A673 (cell line): ENCODE measurements at regions not wholly inside any gene's neighbourhood (a gene's known extent, or its start where the extent isn't known, plus 50 kb on each side); places are given as distances from the start of the nearest gene placed in this dataset.
"Not testable (repeated sequence)": the region's sequence is repeated elsewhere in the genome, so short reads cannot be mapped to it uniquely, and the experiment has no call there.

Source experiments
- BruUV-seq: library from RNA; stranded (reverse); fragments of 400-500 nt; replicated peaks from 2 replicates; lab custom pipeline; 2021; lab: Mats Ljungman, UMichigan
- CTCF ChIA-PET: fragments of 300-600 bp; sonication (Branson Sonifier 250); formaldehyde crosslinking; loops from one replicate; lab custom pipeline; 2022; ENCODE audit warnings: antibody characterized with exemption; lab: Charles Lee
- POLR2A ChIA-PET: fragments of 300-600 bp; sonication (Branson Sonifier 250); formaldehyde crosslinking; loops from one replicate; lab custom pipeline; 2022; ENCODE audit warnings: antibody characterized with exemption; ENCODE audit not compliant: low non-redundant PET; lab: Charles Lee
- DNase-seq: peaks from one replicate; pipeline ENCODE4 v3.0.0-alpha.2; 2015; ENCODE audit warnings: low spot score
- H3K27ac ChIP-seq: fragments of 200-600 bp; sonication (generic); 2 replicates; pipeline ENCODE4 v1.5.1; 2016; ENCODE audit warnings: mixed run types, low read depth, mild to moderate bottlenecking, mixed read lengths, antibody characterized with exemption, low read length; ENCODE audit not compliant: poor library complexity, severe bottlenecking
- H3K27me3 ChIP-seq: fragments of 200-600 bp; sonication (generic); replicated peaks from 2 replicates; pipeline ENCODE4 v1.6.1; 2017; ENCODE audit warnings: mixed run types, low read depth, mild to moderate bottlenecking, mixed read lengths, antibody characterized with exemption, low read length; ENCODE audit not compliant: insufficient read depth, poor library complexity
- H3K36me3 ChIP-seq: fragments of 200-600 bp; sonication (generic); 2 replicates; pipeline ENCODE4 v1.6.1; 2016; ENCODE audit warnings: mixed run types, mild to moderate bottlenecking, mixed read lengths, antibody characterized with exemption, low read length; ENCODE audit not compliant: insufficient read depth, poor library complexity, severe bottlenecking
- H3K4me1 ChIP-seq: fragments of 200-600 bp; sonication (generic); 2 replicates; pipeline ENCODE4 v1.6.1; 2017; ENCODE audit warnings: mixed run types, mild to moderate bottlenecking, mixed read lengths, antibody characterized with exemption, low read length; ENCODE audit not compliant: insufficient read depth, poor library complexity, severe bottlenecking
- H3K4me3 ChIP-seq: fragments of 200-600 bp; sonication (generic); 2 replicates; pipeline ENCODE4 v1.5.1; 2016; ENCODE audit warnings: low read depth, mixed run types, mild to moderate bottlenecking, mixed read lengths, low read length; ENCODE audit not compliant: poor library complexity, severe bottlenecking
- H3K9me3 ChIP-seq: fragments of 200-600 bp; sonication (generic); 2 replicates; pipeline ENCODE4 v1.6.1; 2016; ENCODE audit warnings: mixed run types, low read depth, mild to moderate bottlenecking, mixed read lengths, antibody characterized with exemption, low read length; ENCODE audit not compliant: poor library complexity, severe bottlenecking
- EZH2 ChIP-seq: fragments of 200-600 bp; sonication (generic); IDR thresholded peaks from 2 replicates; pipeline ENCODE4 v1.6.1; 2017; ENCODE audit warnings: borderline replicate concordance, low read depth, mild to moderate bottlenecking, mixed read lengths, antibody characterized with exemption, low read length; ENCODE audit not compliant: poor library complexity, severe bottlenecking
- intact Hi-C: fragments of 100-400 bp; cut with micrococcal nuclease; formaldehyde crosslinking; loops from one replicate; pipeline ENCODE4 v1.10.0; 2022; ENCODE audit not compliant: unreplicated experiment
- TF ChIP-seq, protein P1 (sequence below): fragments of 300-800, 200-600 bp; sonication (generic); conservative IDR thresholded peaks from 2 replicates; pipeline ENCODE4 v1.5.1; 2017; ENCODE audit warnings: low read depth, mild to moderate bottlenecking, antibody characterized with exemption, low read length, moderate library complexity, mixed read lengths

DNA sequence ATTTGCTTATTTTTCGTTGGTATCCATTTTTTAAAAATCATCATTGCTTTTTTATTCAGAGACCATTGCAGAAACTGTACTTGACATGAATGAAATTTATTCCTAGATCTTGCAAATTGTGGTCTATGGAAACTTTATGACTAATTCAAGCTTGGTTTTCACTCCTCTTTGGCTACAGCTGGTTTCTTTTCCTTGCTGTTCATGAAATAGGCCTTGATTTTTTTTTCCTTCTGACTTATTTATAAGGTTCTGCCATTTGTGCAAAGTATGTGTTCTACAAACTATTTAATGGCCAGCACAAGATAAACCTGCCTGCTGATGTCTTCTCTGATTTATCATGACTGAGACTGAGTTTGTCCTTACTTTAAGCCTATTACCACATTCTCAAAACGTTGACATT is 764.0 kb upstream of the SLITRK5 start:
- no peak overlapping the region for H3K4me3 ChIP-seq
- no peak overlapping the region for H3K27ac ChIP-seq
- H3K4me1 ChIP-seq, result no peaks in the 10 kb centered on the region
- no peaks in the 10 kb centered on the region for H3K27me3 ChIP-seq
- no peaks in the 10 kb centered on the region for H3K9me3 ChIP-seq
- CTCF ChIA-PET, result no interaction called here
- BruUV-seq, result no TSS peak
- DNase-seq, result no peak
- intact Hi-C loops, result no loop called here
- POLR2A ChIA-PET, result no interaction called here
- H3K36me3 ChIP-seq, result no peaks in the 10 kb centered on the region
- TF ChIP-seq, protein P1, sequence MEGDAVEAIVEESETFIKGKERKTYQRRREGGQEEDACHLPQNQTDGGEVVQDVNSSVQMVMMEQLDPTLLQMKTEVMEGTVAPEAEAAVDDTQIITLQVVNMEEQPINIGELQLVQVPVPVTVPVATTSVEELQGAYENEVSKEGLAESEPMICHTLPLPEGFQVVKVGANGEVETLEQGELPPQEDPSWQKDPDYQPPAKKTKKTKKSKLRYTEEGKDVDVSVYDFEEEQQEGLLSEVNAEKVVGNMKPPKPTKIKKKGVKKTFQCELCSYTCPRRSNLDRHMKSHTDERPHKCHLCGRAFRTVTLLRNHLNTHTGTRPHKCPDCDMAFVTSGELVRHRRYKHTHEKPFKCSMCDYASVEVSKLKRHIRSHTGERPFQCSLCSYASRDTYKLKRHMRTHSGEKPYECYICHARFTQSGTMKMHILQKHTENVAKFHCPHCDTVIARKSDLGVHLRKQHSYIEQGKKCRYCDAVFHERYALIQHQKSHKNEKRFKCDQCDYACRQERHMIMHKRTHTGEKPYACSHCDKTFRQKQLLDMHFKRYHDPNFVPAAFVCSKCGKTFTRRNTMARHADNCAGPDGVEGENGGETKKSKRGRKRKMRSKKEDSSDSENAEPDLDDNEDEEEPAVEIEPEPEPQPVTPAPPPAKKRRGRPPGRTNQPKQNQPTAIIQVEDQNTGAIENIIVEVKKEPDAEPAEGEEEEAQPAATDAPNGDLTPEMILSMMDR, result no peak
- TF ChIP-seq EZH2, result no peak

DNA sequence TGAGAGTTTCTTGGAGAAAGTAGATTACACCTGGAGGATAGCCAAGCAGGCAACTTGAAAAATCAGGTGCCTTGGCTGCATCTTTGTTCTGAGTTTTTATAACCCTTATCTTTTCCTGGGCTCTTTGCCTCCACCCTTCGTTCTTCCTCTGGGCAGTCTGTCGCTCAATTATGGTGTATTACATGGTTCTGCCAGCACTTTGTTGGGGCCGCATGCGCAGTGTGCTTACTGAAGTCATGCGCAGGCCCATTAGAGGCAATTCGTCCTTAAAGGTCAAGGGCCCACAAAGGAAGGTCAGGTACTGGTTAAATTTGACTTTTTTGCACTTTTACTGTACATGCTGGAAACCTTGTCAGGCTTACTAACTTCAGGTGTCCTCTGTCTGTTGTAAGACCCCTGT is 761.9 kb upstream of the SLITRK5 start:
- no peak for TF ChIP-seq EZH2
- TF ChIP-seq, protein P1, result no peak
- Histone ChIP-seq H3K4me3 (no peak overlapping the region), H3K27me3 (no peaks in the 10 kb centered on the region), H3K9me3 (no peaks in the 10 kb centered on the region), H3K4me1 (no peaks in the 10 kb centered on the region), H3K27ac (no peak overlapping the region), H3K36me3 (no peaks in the 10 kb centered on the region)
- intact Hi-C loops, result no loop called here
- no peak for DNase-seq
- no TSS peak for BruUV-seq
- ChIA-PET CTCF (no interaction called here), POLR2A (no interaction called here)

DNA sequence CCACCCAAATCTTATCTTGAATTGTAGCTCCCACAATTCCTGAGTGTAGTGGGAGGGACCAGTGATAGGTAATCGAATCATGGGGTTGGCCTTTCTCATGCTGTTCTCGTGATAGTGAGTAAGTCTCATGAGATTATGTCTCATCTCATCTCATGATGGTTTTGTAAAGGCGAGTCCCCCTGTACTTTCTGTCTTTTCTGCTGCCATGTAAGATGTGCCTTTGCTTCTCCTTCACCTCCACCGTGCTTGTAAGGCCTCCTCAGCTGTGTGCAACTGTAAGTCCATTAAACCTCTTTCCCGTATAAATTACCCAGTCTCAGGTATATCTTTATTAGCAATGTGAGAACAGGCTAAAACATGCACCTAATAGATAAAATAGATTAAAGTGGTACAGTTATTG is 756.4 kb upstream of the SLITRK5 start:
- no TSS peak for BruUV-seq

GRCh38 chr13:86917438-86917837 is 753.7 kb upstream of the SLITRK5 start:
- H3K36me3 ChIP-seq, CTCF ChIA-PET, H3K4me3 ChIP-seq, intact Hi-C loops, H3K4me1 ChIP-seq, BruUV-seq, DNase-seq, H3K27me3 ChIP-seq, H3K27ac ChIP-seq, H3K9me3 ChIP-seq, POLR2A ChIA-PET: not testable (repeated sequence)

More for the DNA sequence above, 756.4 kb upstream of the SLITRK5 start:
- H3K4me1 ChIP-seq, result no peaks in the 10 kb centered on the region
- no peak for DNase-seq
- no peak for TF ChIP-seq EZH2
- TF ChIP-seq, protein P1, result no peak
- H3K9me3 ChIP-seq, result no peaks in the 10 kb centered on the region
- H3K4me3 ChIP-seq, result no peak overlapping the region
- no peaks in the 10 kb centered on the region for H3K27me3 ChIP-seq
- POLR2A ChIA-PET, result no interaction called here
- CTCF ChIA-PET, result no interaction called here
- H3K36me3 ChIP-seq, result no peaks in the 10 kb centered on the region
- H3K27ac ChIP-seq, result no peak overlapping the region
- intact Hi-C loops, result no loop called here
